T-helper 2 cell (primary cell): ENCODE measurements at regions not wholly inside any gene's neighbourhood (a gene's known extent, or its start where the extent isn't known, plus 50 kb on each side); places are given as distances from the start of the nearest gene placed in this dataset.
"Not testable (repeated sequence)": the region's sequence is repeated elsewhere in the genome, so short reads cannot be mapped to it uniquely, and the experiment has no call there.

ENCODE experiments used
- DNase-seq, 5 experiments: peaks; one replicate each; pipeline versions ENCODE4 v3.0.0 to v3.0.0-alpha.2; 2012 to 2022

DNA sequence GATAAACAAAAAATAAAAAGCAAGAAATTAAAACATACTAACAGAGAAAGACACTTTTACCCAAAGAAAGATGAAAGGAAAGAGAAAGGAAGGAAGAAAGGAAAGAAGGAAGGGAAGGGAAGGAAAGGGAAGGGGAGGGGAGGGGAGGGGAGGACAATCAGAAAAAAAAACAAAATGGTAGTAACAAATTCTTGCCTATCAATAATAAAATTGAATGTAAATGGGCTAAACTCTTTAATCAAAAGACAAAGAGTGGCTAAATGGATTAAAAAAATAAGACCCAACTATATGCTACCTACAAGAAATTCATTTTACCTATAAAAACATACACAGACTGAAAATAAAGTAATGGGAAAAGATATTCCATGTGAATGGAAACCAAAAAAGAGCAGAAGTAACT, 372.9 kb upstream of the NFIA start:
- DNase-seq, result no peak

DNA sequence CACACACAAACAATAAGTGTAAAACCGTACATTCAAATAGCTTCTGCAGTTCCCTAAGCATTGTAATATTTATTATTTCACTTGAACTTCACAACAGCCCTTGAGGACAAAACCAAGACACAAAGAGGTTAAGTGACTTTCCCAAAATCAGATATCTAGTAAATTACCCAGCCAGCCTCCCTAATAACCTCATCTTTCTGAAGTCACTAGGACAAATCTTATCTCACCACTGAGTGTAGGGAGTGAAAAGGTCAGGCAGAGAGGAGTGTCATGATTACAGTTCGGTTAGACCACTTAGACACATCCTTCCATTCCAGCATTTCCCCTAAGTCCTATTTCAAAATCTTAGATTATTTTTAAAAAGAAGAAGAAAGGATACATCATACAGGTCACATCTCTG, 377.3 kb upstream of the NFIA start:
- no peak for DNase-seq

DNA sequence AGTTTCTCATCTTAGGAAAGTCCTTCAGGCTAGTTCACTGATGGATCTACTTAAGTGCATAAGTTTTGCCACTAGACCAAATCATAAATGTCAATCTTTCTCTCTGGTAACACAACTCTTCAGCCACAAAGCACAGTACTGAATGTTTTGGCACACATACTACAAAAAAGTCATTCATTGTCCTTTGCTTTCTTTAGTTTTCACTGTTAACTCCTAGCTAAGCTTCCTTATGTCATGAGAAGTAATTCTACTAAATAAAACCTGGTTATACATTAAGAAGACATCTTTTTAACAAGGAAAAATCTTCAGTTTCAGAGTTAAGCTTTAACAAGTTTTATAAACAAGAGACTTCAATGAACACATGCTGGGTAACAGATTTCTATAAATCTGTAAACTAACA, 379.2 kb upstream of the NFIA start:
- no peak for DNase-seq

DNA sequence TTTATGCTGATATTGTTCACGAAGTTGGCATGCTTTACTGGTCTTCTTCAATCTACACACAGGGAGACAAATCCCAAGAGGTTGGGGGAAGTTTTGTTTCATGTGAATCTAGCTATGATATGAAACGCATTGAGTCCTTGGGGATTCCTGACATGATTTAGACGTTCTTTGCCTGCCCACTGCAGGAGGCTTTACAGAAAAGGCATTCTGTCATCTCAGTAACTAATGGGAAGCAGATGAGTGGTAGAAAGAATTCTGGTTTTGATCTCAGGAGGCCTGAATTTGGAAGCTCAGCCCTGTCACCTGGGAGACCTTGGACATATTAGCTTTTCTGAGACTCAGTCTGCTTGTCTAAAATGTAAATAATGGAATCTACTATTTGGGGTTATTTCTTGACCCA, 383.0 kb upstream of the NFIA start:
- DNase-seq, result no peak

DNA sequence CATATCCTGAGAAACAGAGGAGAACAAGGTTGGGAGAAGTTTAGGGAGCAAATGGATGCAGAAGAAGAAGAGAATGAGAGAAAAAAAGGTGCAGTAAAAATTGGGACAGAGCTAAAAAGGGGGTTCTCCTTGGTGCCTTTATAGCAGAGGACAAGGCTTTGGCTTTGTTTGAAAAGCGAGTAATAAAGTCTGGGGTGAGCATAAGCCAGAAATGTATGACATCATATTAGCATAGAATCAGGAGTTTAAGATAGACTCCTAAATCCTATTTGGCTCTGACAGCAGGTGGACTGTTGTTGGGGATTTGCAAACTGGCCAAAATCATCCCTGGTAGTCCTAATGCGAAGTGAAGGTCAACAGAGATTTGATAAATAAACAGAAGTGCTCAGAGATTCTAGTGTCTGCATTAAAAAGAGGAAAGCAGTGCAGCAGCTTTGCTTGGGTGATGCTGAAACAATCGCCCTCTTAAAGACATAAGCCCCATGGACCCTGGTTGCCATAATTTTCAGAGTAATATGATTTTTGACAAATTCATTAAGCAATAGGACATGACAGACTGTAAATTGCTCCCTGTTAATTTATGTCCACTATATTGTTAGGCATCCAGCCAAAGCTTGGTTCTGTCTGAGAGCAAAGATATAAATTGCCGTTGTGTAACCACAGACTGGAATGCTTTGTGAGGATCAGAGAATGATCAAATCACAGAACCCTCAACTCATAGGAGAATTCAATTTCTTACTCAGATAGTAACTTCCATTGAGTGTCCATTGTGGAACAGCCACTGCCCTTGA, 385.0 kb upstream of the NFIA start:
- no peak for DNase-seq

DNA sequence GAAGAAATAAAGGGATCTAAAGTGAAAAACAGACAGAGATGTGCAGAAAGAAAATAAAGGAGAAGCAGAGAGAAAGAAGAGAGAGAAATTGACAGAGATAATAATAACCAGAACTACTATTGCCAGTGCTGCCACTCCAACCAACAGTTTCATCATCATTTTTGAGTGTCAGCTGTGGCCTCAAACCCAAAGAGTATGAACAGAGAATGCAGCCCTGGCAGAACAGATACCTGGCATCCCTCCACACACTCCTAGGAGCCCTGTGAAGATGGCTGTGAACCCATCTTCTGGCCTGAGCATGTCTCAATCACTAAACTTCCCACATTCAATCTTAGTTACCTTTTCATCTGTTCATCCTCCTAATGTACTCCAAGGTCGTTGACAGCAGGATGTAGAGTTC, 385.8 kb upstream of the NFIA start:
- no peak for DNase-seq

DNA sequence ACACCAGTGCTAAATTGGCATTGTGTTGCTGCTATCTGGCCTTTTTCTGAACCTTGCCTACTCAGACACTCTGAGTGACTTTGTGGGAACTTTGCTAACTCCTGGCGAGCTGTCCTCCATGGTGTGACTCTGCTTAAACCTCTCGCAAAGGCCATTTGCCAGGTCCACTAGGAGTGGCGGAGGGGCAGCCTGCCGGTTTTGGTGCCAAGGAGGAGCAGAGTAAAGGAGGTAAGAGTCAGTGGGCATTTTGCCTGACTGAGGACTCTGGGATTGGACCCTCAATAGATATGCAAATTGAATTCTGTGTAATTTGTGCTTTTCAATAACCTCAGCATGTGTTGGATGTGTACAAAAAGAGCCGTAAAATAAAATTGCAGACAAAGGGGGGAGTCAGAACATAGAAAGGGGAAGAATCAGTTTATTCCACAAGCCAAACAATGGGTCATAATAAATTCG, 386.6 kb upstream of the NFIA start:
- no peak for DNase-seq

DNA sequence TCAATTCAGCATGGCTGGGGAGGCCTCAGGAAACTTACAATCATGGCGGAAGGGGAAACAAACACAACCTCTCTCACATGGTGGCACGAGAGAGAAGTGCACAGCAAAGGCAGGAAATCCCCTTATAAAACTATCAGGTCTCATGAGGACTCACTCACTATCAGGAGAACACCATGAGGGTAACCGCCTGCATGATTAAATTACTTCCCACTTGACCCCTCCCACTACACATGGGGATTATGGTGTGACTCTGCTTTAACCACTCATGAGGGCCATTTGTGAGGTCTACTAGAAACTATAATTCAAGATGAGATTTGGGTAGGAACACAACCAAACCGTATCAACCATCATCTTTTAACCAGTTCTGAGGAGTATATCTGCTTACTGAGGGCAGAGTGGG, 387.4 kb upstream of the NFIA start:
- DNase-seq, result no peak

DNA sequence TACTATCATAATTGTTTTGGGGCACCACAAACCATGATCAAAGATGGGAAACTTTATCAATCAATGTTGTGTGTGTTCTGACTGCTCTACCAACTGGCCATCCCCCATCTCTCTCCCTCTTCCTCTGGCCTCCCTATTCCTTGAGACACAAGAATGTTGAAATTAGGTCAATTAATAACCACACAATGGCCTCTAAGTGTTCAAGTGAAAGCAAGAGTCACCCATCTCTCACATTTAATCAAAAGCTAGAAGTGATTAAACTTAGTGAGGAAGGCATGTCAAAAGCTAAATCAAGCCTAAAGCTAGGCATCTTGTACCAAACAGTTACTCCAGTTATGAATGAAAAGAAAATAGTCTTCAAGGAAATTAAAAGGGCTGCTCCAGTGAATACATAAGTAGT, 390.3 kb upstream of the NFIA start:
- no peak for DNase-seq

DNA sequence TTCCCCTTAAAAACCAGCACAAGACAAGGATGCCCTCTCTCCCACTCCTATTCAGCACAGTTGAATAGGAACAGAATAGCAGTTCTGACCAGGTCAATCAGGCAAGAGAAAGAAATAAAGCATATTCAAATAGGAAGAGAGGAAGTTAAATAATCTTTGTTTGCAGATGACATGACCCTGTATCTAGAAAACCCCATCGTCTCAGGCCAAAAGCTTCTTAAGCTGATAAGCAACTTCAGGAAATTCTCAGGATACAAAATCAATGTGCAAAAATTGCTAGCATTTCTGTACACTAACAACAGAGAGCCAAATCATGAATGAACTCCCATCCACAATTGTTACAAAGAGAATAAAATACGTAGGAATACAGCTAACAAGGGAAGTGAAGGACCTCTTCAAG, 394.1 kb upstream of the NFIA start:
- not testable (repeated sequence) for DNase-seq

DNA sequence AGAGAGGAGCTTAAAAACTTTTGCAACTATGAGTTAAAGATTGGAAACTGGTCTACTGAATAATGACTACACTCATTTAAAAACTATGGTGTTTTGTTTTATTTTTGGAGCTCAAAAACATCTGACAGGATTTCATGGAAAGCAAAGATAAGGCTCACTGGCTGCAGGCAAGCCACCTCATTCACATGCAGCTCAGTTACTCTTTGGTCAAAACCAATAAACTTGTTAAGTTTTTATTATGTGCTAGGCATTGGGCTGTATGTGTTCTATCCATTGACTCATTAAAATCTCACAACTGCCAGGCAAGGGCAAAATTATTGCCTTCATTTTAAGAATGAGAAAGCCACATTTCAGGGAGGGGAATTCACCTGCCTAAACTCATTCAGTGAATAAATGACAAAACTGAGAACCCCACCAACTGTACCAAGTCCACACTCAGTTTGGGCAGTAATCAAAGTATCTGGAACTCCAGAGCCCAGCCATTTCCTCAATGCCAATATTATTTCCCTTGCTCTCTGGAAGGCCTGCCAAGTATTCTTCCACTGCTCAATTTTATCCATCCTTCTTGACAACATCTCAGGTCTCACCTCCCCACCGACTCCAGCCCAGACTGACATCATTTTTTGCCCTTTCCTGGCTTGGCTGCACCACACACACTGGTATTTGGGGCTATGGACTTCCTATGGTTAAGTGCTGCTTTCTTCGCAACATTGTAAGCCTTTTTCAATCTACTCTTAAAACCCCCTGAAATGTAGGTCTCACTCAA, 401.1 kb upstream of the NFIA start:
- no peak for DNase-seq

DNA sequence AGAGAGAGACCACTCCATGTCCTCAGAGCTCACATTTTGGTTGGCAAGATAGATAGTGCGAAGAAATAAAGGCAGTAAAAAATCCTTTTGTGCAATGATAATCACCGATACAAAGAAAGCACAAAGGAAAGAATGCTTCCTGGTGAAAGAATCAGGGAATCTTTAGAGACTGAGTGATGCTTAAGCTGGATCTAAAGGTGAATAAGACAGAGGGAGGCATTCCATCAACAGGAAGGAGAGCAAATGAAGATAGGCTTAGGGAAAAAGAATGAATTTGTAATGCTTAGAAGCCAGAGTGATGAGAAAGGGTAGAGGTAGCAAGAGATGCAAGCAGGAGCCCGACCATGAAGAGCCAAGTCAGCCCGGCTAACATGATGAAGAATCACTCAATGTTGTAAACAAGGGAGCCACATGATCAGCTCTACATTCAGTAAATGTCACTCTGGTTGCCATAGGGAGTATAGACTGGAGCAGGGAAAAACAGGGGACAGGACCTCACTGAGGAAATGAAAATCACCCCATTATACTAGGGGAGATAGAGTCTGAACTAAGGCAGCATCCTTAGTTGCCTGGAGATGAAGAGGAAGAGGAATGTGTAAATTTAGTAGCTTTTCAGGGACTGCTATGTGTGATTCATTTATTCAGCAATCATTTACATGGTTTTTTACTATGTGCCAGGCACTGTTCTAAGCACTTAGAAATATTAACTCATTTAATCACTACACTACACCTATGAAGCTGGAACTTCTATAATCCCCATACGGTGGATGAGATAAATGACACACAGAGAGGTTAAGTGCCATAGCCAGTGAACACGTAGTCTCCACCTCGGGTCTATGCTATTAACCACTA, 402.6 kb upstream of the NFIA start:
- DNase-seq, result no peak

DNA sequence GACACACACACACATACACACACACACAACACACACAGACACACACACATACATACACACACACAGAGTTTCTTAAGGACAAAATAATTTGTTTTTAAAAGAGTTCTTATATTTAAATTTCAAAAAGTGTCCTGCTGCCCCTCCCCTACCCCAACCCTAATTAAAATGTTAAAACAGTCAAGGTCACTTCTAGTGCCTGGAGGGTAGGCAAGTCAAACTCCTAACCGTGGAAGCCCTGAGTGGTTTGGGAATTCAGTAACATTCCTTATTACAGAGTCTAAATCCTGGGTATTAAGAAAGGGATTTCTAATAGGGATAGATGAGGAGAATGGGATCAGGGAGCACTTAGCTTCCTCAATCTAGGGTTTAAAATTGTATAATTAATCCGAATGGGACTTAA, 403.6 kb upstream of the NFIA start:
- no peak for DNase-seq

DNA sequence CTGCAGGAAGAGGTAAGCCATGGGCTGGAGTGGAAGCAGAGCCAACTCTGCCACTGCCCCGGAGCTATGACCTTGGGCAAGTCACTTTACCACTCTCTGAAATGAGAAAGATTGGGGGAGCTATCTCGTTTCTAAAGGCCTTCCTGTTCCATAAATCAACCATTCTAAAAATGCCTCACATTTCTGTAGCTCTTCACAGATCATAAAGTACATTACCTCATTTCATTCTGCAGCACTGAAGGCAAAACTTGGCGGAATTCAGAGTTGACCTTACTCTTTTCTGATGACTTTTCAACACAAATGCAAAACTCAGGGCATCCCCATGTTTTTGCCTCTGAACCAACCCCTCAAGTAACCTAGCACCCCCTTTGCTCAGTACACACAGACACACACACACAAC, 404.0 kb upstream of the NFIA start:
- DNase-seq, result no peak

DNA sequence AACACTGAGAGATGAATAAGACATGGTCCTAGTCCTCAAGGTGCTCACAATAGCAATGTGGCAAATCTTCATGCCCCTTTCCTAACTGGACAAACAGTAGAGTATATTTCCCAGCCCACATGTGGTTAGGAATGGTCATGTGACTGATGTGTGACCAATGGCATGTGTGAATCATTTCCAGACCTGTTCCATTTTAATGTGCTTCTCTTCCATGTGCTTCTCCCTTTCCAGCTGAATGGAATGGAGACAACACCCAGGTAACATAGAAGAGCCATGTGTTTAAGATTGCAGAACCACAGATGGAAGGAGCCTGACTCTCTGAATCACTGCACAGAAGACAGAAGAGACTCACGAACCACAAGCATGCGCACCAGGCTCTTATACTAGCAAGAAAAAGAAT, 409.9 kb upstream of the NFIA start:
- no peak for DNase-seq

DNA sequence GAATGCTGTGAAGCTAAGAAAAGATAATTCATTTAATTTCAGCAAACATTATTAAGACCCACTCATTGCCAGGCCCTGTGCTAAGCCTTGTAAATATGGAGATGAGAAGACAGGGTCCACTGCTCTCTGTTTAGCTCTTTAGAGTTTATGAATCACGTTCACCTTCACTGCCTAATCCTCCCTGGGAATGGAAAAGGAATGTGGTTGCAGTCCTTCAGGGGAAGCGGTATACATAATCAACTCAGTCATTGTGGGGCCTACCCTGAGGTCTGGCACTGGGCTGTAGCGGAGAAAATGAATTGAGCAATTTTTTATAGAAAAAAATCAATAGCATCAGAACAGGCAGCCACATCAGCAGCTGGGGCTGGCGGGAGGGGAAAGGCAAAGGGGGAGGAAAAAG, 412.1 kb upstream of the NFIA start:
- DNase-seq, result no peak

DNA sequence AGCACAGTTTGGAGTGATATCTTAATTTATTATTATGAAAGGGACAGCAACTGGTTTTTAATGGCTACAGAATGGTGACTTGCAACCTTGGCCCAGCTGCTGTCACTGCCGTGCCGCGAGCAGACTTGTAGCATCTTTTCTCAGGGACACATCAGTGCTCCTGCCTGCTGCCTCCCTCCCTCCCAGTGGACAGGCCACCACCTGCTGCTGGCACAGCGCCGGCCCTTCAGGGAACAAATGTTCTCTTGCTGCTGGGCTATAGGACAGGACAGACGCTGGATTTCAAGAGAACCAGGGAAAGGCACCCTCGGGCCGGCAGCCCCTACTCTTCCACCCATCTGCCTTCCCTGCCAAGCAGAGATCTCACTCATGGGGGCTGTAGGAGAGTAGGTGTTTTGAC, 413.8 kb upstream of the NFIA start:
- no peak for DNase-seq

DNA sequence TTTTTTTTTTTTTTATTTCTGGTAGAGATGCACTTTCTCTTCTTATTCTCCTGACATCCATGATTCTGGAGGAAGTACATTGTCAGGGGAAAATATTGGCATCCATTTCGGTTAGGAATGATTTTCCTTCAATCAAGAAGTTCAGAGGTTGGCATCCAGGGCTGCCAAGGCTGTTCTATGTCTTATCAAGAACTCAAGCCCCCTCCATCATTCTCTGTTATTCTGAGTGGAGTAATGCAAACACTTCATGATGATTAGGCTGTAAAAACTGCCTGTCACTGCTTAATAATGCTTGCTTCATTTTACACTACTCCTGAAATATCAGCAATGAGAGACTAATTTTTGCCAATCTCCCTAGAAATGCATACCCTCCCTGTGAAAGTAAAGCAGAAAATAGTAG, 417.1 kb upstream of the NFIA start:
- DNase-seq, result no peak

DNA sequence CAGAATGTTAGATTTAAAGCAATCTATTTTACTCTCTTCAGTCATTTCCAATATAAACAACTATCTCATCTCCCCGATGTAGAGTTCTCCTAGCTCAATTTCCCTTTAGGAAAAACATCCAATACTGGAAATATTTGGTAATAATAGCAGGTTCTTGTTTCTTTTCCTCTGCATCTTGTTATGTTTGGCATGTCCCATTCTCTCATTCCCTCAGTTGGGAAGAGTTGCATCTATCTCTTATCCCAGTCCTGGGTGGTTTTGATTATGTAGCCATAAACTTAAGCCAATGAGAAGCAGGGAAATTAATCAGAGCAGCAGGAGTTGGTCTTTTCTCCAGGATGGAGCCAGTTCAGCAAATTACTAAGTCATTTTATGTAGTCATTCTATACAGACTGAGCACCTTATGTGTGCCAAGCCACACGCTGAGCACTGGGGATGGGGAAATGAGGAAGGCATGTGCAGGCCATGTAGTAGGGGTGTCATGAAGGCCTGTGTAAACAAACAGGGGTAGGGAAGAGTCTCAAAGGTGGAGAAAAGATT, 418.2 kb upstream of the NFIA start:
- DNase-seq, result no peak

DNA sequence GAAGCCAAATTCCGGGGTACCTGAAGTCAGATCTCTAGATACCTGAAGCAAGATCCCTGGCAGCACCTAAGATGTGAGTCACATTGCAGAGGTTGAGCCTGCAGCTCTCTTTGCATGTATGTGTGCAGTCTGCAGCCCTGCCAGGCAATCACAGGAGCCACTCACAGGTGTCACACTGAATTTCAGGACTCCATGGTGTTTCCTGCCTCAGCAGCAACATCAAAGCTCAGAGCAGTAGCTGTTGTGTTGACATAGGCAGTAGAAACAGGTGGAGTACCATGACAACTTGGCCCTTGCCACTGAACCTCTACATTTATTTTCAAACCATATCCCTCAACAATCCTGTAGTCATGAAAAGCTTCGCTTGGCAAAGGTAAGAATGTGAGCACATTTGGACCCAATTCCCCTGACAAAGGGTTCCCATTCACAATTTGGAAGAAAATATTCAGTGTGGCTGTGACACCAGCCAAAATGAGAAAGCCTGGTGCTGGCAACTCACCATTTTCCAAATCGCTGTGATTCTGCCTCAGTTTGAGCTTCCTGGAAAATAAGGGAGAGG, 419.8 kb upstream of the NFIA start:
- DNase-seq, result no peak

DNA sequence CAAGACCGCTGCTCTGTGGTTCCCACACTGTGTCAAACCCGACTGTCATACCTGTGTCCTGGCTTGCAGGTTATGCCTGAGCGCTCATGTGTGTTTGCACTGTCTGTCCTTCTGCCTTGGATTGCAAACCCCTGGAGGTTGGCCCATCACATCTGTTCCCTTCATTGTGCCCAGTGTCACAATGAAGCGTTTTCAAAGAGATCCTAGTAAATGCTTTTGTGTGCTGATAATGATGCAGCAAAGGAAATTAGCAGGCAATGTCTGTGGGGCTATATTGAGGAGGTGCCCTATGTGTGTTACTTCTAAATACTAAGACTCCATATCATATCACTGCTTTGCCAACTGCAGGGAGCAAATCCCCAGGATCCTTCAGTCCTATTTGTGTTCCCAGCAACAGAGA, 424.4 kb upstream of the NFIA start:
- no peak for DNase-seq

DNA sequence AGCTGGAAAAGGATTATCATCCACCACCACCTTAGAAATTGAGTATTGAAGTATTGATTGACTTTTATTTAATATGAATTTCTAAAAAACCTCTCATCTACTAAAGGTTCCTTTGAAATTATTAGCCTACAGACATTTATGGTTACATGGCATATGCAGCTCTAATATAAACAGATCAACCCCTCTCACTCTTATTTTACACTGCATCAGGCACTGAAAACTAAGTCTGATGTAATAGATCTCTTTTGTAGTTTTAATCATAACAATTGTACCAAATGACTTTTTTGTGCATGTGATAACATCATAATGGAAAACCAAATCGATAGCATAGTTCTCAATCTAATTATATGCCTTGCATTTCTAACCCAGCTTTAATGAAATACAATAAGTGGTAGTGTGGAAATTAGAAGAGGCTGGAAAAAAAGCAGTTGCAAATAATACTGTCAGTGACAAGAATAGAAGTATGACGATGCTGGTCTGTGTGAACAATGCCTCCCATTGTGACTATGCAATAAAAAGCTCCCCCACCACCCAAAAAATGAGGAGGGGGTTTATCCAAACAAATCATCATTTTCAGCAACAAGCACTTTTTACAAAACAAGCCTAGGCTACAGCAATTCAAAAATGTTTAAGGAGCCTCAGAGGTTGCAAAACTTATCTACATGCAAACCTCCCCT, 426.5 kb upstream of the NFIA start:
- no peak for DNase-seq
